HL-60 (cell line): ENCODE measurements at regions not wholly inside any gene's neighbourhood (a gene's known extent, or its start where the extent isn't known, plus 50 kb on each side); places are given as distances from the start of the nearest gene placed in this dataset.

Source experiments
- DNase-seq, 2 experiments: peaks; one replicate each; pipeline ENCODE4 v3.0.0-alpha.2; 2010 to 2020; ENCODE audit warnings: low read depth in 1 of 2, low spot score in 1 of 2
- H3K27ac ChIP-seq: fragments of 250-450 bp; sonication (Bioruptor Pico); replicated peaks from 2 replicates; pipeline ENCODE4 v1.5.1; 2020; ENCODE audit warnings: mild to moderate bottlenecking, moderate library complexity
- H3K27me3 ChIP-seq: fragments of 250-450 bp; sonication (Bioruptor Pico); 2 replicates; pipeline ENCODE4 v1.5.1; 2021; ENCODE audit warnings: mild to moderate bottlenecking, moderate library complexity; ENCODE audit not compliant: insufficient read depth, poor library complexity, severe bottlenecking
- H3K4me3 ChIP-seq: replicated peaks from 2 replicates; pipeline ENCODE4 v1.5.1; 2011; ENCODE audit warnings: mild to moderate bottlenecking, control low read depth, low read length; ENCODE audit not compliant: insufficient read depth
- GABPA ChIP-seq: IDR thresholded peaks from 2 replicates; pipeline ENCODE4 v1.6.1; 2012; ENCODE audit warnings: low read depth
- POLR2AphosphoS5 ChIP-seq: IDR thresholded peaks from 2 replicates; pipeline ENCODE4 v1.6.1; 2012; ENCODE audit warnings: low read depth
- SPI1 ChIP-seq: IDR thresholded peaks from 2 replicates; pipeline ENCODE4 v1.6.1; 2012; ENCODE audit warnings: low read depth, mild to moderate bottlenecking, borderline replicate concordance
- TF ChIP-seq, protein P1 (sequence below): IDR thresholded peaks from one replicate; pipeline ENCODE4 v1.5.1; 2011; ENCODE audit warnings: low read length, control low read depth, inconsistent platforms; ENCODE audit not compliant: insufficient read depth
- TF ChIP-seq, protein P2 (sequence below): IDR thresholded peaks from 2 replicates; pipeline ENCODE4 v1.6.1; 2012; ENCODE audit warnings: low read depth; ENCODE audit not compliant: insufficient replicate concordance

DNA sequence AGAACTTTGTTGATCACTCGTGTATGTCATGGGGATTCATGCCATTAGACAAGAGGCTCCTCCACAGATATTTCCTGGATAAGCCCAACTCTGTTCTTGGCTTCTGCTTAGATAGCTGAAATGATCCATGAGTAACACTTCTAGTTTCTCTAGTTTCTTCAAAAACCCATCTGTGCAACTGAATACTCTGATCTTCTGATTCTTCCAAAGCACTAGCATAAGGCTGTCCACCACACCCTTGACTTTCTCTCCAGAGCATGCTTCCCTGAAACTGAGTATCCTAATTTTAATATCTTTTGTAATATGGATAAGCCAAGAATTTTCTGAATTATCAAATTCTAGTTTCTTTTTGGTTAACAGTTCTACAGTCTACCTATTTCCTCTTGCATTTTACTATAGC is 118.6 kb upstream of the TAPT1 start:
- no peak for TF ChIP-seq SPI1
- no peak for TF ChIP-seq POLR2AphosphoS5
- TF ChIP-seq GABPA: no peak
- TF ChIP-seq, protein P1, sequence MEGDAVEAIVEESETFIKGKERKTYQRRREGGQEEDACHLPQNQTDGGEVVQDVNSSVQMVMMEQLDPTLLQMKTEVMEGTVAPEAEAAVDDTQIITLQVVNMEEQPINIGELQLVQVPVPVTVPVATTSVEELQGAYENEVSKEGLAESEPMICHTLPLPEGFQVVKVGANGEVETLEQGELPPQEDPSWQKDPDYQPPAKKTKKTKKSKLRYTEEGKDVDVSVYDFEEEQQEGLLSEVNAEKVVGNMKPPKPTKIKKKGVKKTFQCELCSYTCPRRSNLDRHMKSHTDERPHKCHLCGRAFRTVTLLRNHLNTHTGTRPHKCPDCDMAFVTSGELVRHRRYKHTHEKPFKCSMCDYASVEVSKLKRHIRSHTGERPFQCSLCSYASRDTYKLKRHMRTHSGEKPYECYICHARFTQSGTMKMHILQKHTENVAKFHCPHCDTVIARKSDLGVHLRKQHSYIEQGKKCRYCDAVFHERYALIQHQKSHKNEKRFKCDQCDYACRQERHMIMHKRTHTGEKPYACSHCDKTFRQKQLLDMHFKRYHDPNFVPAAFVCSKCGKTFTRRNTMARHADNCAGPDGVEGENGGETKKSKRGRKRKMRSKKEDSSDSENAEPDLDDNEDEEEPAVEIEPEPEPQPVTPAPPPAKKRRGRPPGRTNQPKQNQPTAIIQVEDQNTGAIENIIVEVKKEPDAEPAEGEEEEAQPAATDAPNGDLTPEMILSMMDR: no peak
- TF ChIP-seq, protein P2, sequence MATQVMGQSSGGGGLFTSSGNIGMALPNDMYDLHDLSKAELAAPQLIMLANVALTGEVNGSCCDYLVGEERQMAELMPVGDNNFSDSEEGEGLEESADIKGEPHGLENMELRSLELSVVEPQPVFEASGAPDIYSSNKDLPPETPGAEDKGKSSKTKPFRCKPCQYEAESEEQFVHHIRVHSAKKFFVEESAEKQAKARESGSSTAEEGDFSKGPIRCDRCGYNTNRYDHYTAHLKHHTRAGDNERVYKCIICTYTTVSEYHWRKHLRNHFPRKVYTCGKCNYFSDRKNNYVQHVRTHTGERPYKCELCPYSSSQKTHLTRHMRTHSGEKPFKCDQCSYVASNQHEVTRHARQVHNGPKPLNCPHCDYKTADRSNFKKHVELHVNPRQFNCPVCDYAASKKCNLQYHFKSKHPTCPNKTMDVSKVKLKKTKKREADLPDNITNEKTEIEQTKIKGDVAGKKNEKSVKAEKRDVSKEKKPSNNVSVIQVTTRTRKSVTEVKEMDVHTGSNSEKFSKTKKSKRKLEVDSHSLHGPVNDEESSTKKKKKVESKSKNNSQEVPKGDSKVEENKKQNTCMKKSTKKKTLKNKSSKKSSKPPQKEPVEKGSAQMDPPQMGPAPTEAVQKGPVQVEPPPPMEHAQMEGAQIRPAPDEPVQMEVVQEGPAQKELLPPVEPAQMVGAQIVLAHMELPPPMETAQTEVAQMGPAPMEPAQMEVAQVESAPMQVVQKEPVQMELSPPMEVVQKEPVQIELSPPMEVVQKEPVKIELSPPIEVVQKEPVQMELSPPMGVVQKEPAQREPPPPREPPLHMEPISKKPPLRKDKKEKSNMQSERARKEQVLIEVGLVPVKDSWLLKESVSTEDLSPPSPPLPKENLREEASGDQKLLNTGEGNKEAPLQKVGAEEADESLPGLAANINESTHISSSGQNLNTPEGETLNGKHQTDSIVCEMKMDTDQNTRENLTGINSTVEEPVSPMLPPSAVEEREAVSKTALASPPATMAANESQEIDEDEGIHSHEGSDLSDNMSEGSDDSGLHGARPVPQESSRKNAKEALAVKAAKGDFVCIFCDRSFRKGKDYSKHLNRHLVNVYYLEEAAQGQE: no peak
- no peaks in the 10 kb centered on the region for H3K27me3 ChIP-seq
- no peak overlapping the region for H3K27ac ChIP-seq
- DNase-seq: no peak
- H3K4me3 ChIP-seq: no peak overlapping the region

DNA sequence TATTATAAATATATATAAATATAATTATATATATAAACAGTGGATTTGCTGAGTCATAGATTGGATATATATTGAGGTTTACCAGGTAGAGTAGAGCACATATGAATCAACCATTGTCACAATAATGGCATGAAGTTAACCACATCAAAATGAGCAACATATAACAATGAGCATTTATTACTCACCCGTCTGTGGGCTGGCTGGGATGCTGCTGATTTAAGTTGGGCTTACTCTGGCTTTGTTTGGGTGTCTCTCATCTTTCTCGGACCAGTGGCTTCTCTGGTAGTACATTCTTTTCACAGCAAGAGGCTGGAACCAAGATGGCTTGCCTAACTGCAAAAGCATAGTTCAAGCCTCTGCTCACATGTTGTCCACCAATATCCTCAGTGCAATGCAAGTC is 111.7 kb upstream of the TAPT1 start:
- H3K27me3 ChIP-seq: no peaks in the 10 kb centered on the region
- no peak for DNase-seq

DNA sequence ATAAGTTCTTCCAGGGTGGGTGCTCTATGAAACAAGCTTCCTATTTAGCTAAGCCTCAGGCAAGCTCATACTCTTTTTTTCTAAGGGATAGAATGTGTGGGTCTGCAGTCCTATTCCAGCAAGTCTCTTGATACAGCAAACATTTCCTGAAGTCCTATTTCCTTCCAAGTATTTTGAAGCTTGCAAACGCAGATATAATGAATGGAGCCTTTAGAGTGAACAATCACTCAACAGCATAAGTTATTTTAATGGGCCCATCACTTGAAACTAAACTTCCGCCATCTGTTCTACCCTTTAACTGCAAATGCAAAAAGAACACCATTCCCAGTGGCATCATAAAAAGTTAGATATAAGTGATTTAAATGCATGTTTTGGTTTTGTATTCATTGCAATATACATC is 108.3 kb upstream of the TAPT1 start:
- H3K4me3 ChIP-seq: no peak overlapping the region
- no peak for TF ChIP-seq POLR2AphosphoS5
- TF ChIP-seq, protein P2: no peak
- TF ChIP-seq, protein P1: no peak
- TF ChIP-seq SPI1: no peak
- TF ChIP-seq GABPA: no peak
- DNase-seq: no peak

More for the DNA sequence above, 111.7 kb upstream of the TAPT1 start:
- Histone ChIP-seq H3K4me3 (no peak overlapping the region), H3K27ac (no peak overlapping the region)
- no peak for TF ChIP-seq POLR2AphosphoS5
- TF ChIP-seq SPI1: no peak
- TF ChIP-seq, protein P2: no peak
- TF ChIP-seq, protein P1: no peak
- TF ChIP-seq GABPA: no peak

More for the DNA sequence above, 108.3 kb upstream of the TAPT1 start:
- no peak overlapping the region for H3K27ac ChIP-seq
- H3K27me3 ChIP-seq: no peaks in the 10 kb centered on the region
